Lower leg skin (tissue), 4 donors: ENCODE measurements at regions not wholly inside any gene's neighbourhood (a gene's known extent, or its start where the extent isn't known, plus 50 kb on each side); places are given as distances from the start of the nearest gene placed in this dataset.

Experiments
- DNase-seq, 2 donors: peaks; one replicate each; pipeline ENCODE4 v3.0.0-alpha.2; 2019; ENCODE audit warnings: low spot score in 2 of 2
- H3K4me3 ChIP-seq: fragments of 200-600 bp; sonication (generic); 2 replicates; pipeline ENCODE4 v1.5.1; 2017; ENCODE audit warnings: mild to moderate bottlenecking, low read depth; ENCODE audit not compliant: poor library complexity, severe bottlenecking
- POLR2A ChIP-seq, 2 donors: fragments of 450-650 bp; IDR thresholded peaks; one replicate each; pipeline ENCODE4 v1.6.1; 2016 to 2017; ENCODE audit warnings: antibody characterized with exemption in 2 of 2, mild to moderate bottlenecking in 1 of 2, moderate library complexity in 1 of 2
- WGBS, 2 donors: methylation state at CpG; one replicate each; pipeline ENCODE4 v1.1.5; 2018; 5-methylcytosine and 5-hydroxymethylcytosine counted together
- intact Hi-C: fragments of 100-400 bp; cut with DNase I; formaldehyde crosslinking; loops from one replicate; pipeline ENCODE4 v1.15.0; 2023; ENCODE audit warnings: low total_unique reads
- TF ChIP-seq, protein P1 (sequence below), 3 donors: fragments of 450-650 bp; IDR thresholded peaks; one replicate each; pipeline ENCODE4 v1.5.1; 2016; ENCODE audit warnings: antibody characterized with exemption in 3 of 3, mild to moderate bottlenecking in 3 of 3, moderate library complexity in 2 of 3

DNA sequence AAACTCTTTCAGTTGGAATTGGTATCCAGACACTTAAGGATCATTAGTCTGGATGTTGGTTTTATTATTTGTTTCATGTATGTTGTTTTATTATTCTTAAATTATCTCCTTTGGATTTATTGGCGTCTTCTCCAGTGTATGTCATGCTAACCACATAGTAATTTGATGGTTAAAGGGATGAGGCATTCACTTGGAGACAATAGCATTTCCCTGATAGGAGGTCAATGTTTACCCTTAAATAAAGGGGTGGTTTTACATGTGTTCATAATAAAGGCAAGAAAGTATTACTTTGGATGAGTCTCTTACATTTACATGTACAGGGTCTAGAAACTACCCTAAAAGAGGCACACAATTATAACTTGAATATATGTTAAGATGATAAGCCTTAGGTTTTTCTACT is 51.2 kb upstream of the RNF144B start:
- H3K4me3 ChIP-seq, result no peak overlapping the region
- 76 to 82% methylated on average over 1 of the region's 1 CpG for WGBS, 2 donors
- no peak for DNase-seq
- intact Hi-C loops, result no loop called here
- TF ChIP-seq, protein P1, sequence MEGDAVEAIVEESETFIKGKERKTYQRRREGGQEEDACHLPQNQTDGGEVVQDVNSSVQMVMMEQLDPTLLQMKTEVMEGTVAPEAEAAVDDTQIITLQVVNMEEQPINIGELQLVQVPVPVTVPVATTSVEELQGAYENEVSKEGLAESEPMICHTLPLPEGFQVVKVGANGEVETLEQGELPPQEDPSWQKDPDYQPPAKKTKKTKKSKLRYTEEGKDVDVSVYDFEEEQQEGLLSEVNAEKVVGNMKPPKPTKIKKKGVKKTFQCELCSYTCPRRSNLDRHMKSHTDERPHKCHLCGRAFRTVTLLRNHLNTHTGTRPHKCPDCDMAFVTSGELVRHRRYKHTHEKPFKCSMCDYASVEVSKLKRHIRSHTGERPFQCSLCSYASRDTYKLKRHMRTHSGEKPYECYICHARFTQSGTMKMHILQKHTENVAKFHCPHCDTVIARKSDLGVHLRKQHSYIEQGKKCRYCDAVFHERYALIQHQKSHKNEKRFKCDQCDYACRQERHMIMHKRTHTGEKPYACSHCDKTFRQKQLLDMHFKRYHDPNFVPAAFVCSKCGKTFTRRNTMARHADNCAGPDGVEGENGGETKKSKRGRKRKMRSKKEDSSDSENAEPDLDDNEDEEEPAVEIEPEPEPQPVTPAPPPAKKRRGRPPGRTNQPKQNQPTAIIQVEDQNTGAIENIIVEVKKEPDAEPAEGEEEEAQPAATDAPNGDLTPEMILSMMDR (IDR thresholded peaks at IDR 0.05), result no peak
- TF ChIP-seq POLR2A (IDR thresholded peaks at IDR 0.05), result no peak

DNA sequence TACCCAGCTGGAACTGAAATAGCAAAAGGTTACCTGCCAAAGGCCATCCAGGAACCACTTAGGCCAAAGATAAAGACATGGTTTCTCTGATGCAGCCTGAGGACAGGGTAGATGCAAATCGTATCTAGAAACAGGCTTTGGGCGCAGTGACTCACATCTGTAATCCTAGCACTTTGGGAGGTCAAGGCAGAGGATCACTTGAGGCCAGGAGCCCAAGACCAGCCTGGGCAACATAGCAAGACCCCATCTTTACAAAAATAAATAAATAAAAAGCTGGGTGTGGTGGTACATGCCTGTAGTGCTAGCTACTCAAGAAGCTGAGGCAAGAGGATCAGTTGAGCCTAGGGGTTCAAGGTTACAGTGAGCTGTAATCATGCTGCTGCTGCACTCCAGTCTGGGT is 52.9 kb upstream of the RNF144B start:
- H3K4me3 ChIP-seq, result no peak overlapping the region
- WGBS, 2 donors, result 88 to 97% methylated on average over 2 of the region's 2 CpGs
- no peak for DNase-seq
- intact Hi-C loops, result no loop called here
- TF ChIP-seq POLR2A (IDR thresholded peaks at IDR 0.05), result no peak
- TF ChIP-seq, protein P1 (IDR thresholded peaks at IDR 0.05), result no peak

DNA sequence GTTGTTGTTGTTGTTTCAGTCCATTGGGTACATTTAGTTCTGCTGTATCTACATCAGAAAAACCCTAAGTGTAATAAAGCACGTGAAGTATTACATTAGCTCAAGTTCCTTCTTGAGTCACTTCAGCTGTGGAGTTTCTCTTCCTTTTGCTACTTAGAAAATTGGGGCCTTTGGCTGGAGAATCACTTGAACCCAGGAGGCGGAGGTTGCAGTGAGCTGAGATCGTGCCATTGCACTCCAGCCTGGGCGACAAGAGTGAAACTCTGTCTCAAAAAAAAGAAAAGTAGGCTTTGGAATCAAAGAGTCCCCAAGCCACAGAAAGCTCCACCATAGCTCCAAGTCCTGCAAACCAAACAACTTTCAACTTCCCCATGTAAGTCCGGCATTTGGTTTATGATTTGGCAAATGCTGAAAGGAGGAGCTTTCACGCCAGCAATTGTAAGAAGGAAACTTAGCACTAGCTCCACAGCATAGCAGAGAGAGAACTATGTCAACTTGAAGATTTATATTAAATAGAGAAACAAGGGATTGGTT is 56.5 kb upstream of the RNF144B start:
- WGBS, 2 donors, result 72 to 74% methylated on average over 6 of the region's 6 CpGs
- no peak for DNase-seq
- no peak overlapping the region for H3K4me3 ChIP-seq
- TF ChIP-seq, protein P1 (IDR thresholded peaks at IDR 0.05), result no peak
- no peak for TF ChIP-seq POLR2A (IDR thresholded peaks at IDR 0.05)
- intact Hi-C loops, result no loop called here

DNA sequence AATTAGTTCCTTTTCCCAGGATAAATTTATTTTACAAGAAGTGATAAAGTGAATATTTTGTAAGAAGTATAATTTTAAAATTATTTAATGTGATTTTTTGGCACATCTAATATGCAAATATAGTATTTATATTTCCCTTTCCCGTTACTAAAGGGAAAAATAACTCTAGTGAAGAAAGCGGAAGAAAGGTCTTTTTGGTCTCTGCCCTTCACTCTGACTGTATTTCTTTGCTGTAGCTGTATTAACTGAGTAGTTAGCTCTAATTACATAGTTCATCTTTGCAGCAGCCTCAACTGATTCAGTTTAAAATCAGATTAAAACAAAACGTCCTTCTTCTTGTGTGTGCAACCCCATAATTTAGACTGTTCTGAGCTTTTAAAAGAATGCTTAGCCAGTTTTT is 57.4 kb upstream of the RNF144B start:
- DNase-seq, result no peak
- TF ChIP-seq POLR2A (IDR thresholded peaks at IDR 0.05), result no peak
- TF ChIP-seq, protein P1 (IDR thresholded peaks at IDR 0.05), result no peak
- WGBS, 2 donors, result 68 to 71% methylated on average over 3 of the region's 3 CpGs
- H3K4me3 ChIP-seq, result no peak overlapping the region
- intact Hi-C loops, result loop anchor here (5.0 kb wide), 1 partner anchor 173 kb away; no protein-coding TSS in a partner anchor

DNA sequence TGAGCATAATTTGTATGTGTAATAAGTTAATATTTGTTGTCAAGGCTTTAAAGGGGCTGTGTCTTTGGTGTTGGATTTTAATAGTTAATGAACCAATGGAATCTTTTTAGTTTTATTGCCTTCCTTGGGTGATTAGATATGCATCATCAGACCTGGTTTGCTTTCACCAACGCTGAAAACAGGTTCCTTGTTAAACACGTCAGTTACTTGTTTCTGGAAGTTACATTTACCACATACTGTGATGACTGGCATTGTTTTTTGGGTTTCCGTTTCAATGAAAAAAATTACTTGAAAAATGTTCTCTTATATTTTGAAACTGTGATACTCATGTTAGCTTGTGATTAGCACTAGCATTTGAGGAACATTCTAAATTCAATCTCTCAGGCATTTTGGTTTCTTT is 58.6 kb upstream of the RNF144B start:
- no peak for TF ChIP-seq POLR2A (IDR thresholded peaks at IDR 0.05)
- TF ChIP-seq, protein P1 (IDR thresholded peaks at IDR 0.05), result no peak
- intact Hi-C loops, result loop anchor here (5.0 kb wide), 1 partner anchor 174 kb away; no protein-coding TSS in a partner anchor
- DNase-seq, result no peak
- WGBS, 2 donors, result 36 to 38% methylated on average over 3 of the region's 3 CpGs
- no peak overlapping the region for H3K4me3 ChIP-seq

DNA sequence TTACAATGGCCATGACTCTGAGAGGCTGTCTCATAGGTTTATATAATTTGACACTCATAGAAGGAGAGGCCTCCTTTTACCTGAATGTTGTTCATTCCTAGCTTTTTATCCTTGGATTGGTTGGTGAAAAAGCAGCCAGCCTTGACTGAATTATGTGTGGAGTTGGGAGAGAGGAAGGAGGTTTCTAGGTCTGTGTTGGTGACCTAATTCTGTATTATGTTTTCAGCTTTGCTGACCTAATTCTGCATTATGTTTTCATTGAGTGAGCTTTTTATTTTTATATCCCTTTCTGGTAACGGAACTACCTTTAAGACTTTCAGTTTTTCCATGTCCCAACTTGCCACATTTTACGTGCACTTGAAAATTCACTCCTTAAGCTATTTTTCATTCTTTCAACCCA is 59.1 kb upstream of the RNF144B start:
- intact Hi-C loops, result loop anchor here (5.0 kb wide), 1 partner anchor 174 kb away; no protein-coding TSS in a partner anchor
- no peak for DNase-seq
- no peak for TF ChIP-seq POLR2A (IDR thresholded peaks at IDR 0.05)
- TF ChIP-seq, protein P1 (IDR thresholded peaks at IDR 0.05), result no peak
- 41 to 46% methylated on average over 2 of the region's 2 CpGs for WGBS, 2 donors
- H3K4me3 ChIP-seq, result no peak overlapping the region
